HG02642 (cell line): ENCODE measurements at regions not wholly inside any gene's neighbourhood (a gene's known extent, or its start where the extent isn't known, plus 50 kb on each side); places are given as distances from the start of the nearest gene placed in this dataset.

ENCODE experiments used
- ATAC-seq: cut with Tn5 transposase; IDR thresholded peaks from one replicate; pipeline ENCODE4 v1.9.1; 2021; ENCODE audit warnings: mild to moderate bottlenecking; ENCODE audit not compliant: unreplicated experiment, poor library complexity

DNA sequence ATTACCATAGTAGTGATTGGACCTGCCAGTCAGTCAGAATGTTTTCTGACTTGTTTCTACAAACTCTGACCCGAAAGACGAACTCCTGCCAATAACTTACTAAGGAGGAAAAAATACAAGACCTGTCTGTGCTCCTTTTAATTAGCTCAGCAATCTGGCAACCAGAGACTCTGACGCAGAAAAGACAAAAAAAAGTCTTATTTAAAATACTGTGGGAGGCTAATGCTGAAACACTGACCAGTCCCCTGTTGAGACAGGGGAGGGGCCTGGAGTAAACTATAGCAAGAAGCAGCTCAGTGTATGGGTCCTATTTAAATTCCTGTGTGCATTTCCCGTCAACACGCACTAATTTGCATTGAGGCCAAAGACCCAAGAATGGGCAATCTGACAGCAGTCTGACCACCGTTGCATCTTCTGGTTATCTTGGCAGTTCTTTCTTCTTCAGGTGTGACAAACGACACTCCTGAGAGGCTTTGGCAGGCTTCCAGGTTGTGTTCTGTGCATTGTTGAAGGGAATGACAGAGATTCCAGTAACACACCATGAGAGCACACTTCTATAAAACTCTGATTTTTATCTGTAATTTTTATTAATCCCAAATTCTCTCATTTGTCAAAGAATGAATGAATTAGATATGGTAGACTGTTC lies 1114.3 kb downstream of the IGSF11 start:
- no peak for ATAC-seq

GRCh38 chr3:117921411-117921810 lies 1113.2 kb downstream of the IGSF11 start:
- ATAC-seq = no peak

- no peak for ATAC-seq
These were observed 1112.6 kb downstream of the IGSF11 start for GRCh38 chr3:117922039-117922438.

DNA sequence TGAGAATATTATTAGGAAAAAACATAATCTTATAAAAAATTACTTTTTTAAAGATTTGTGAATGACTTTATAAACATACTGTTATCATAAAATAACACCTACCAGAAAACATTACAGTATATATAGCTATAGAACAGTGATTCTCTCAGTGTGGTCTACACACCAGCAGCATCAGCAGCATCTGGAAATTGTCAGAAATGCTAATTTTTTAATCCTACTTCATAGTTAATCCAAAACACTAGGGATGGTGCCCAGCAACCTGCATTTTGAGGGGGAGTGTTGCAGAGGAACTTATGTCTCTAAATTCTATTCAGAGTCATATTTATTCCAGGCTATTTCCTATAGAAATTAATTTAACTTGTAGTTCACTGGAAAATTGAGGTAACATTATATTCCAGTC lies 1107.8 kb downstream of the IGSF11 start:
- no peak for ATAC-seq

DNA sequence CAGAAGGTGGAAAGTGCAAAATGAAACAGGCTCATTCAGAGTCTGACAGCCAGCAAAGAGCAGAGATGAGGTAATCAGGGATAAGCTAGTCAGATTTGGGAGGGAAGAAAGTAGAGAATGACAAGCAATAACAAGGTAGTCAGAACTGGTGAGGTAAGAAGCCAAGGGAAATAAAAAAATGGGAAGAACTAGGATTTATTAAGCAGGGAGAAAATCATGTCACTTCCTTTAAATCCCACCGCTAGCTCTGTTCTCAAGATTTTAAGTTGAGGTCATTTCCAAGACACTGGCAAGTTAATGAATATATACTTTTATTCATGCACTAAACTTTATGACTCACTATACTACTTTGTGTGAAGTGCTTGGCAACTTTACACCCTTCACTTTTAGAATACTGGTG lies 1106.8 kb downstream of the IGSF11 start:
- no peak for ATAC-seq

GRCh38 chr3:117928836-117929235 lies 1105.8 kb downstream of the IGSF11 start:
- ATAC-seq = no peak

DNA sequence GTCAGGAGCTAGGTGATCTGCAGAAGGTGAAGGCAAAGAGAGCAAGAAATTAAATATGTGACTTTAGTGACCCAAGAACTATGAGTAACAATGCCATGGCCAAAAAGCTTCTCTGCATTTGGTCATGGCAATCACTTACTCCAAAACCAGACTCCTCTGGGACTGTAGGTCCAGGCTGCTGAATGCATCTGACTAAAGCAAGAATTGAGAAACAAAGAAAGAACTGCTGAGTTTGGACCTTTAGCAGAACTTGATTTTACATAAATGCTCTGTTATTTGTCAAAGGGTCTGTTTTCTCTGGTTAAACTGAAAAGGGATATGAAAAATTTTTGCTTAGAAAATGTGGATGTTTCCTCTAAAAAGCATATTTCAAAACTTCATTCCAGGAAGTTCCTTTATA lies 1102.2 kb downstream of the IGSF11 start:
- ATAC-seq = no peak

DNA sequence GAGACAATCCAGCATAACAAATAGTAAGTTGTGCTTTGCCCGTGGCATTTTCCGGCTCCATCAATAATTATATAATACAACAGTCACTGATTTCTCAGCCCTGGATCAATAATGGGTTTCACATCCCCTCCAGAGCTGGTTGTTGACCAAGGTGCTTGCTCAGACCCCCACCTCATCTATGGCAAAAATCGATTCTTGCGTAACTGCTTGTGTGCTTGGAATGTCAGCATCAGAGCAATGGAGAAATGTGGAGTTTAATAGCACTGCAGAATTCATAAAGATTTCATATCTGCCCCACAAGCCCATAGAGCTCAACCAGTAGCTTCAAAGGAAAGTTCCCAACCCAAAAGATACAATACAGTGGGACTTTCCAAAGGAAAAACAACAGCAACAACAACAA lies 1098.5 kb downstream of the IGSF11 start:
- ATAC-seq = no peak

GRCh38 chr3:117938974-117939373 lies 1095.7 kb downstream of the IGSF11 start:
- ATAC-seq = no peak

DNA sequence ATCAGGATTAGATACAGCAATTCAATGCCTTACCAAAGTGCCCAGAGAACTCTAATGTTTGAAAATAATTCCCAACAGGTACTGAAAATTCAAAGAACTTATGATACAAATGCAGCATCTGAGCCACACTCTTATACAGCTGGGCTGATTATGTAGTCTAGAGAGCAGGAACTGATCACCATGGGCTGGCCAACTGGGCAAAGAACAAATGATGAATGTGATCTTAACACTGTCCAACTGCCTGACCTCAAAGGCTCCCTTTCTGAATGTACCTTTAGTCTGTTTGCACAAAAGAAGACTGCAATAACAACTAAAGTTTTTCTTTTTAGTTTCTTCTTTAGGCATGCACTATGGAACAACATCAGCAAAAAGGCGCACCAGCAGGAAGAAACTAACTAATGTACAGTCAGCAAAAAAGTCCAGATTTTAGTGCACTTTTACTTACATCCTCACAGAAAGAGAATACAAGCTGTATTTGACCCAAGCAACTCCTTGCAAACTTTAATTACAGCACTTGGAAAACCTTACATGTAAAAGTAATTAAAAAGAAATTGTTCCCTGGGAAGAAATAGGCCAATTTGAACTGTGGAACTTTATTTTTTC lies 1095.1 kb downstream of the IGSF11 start:
- no peak for ATAC-seq

- no peak for ATAC-seq
These were observed 1093.6 kb downstream of the IGSF11 start for GRCh38 chr3:117941015-117941414.

DNA sequence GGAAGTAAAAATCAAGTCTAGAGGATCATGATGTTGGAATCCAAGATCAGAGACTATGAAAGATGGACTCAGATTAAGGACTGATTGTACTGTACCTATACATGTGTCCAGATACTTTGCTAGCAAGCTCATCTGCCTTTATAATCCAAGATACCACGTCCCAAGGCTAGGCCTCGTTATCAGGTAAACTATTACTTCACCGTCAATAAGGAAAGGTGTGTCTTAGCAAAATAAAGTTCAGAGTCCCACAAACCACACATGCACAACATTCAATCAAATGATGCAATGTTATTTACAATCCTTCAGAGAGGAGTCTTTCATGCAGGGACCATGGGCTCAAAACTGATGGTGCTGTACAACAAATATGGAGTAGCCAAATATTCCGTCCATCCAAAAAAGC lies 1092.9 kb downstream of the IGSF11 start:
- ATAC-seq = no peak

GRCh38 chr3:117954131-117954530 lies 1080.5 kb downstream of the IGSF11 start:
- no peak for ATAC-seq

- no peak for ATAC-seq
These were observed 1079.5 kb downstream of the IGSF11 start for GRCh38 chr3:117955196-117955595.

- no peak for ATAC-seq
These were observed 1076.6 kb downstream of the IGSF11 start for GRCh38 chr3:117958027-117958426.

DNA sequence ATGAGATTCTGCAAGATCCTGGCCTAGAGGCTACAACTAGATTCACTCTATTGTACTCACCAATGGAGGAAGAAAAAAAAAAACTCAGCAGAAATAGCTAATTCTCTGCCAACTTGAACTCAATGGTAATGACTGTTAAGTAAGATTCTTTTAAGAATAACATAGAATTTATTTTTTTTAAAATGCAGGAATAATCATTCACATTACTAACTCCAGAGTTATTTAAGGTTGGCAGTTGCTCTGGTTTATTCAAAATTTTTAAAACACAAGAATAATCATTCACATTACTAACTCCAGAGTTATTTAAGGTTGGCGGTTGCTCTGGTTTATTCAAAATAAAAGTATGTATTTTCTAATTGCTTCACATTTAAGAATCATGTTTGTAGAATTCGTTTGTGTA lies 1071.9 kb downstream of the IGSF11 start:
- no peak for ATAC-seq

DNA sequence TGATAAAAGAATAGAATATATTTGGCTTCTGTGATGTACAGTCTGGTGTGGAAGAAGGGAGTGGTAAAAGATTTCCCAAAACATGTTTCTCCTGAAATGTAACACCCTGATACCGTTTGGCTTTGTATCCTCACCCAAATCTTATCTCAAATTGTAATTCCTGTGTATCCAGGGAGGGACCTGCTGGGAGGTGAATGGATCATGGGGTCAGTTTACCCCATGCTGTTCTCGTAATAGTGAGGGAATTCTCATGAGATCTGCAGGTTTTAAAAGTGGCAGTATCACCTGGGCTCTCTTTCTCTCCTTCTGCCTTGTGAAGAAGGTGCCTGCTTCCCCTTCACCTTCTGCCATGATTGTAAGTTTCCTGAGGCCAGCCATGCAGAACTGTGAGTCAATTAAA lies 1070.8 kb downstream of the IGSF11 start:
- no peak for ATAC-seq

DNA sequence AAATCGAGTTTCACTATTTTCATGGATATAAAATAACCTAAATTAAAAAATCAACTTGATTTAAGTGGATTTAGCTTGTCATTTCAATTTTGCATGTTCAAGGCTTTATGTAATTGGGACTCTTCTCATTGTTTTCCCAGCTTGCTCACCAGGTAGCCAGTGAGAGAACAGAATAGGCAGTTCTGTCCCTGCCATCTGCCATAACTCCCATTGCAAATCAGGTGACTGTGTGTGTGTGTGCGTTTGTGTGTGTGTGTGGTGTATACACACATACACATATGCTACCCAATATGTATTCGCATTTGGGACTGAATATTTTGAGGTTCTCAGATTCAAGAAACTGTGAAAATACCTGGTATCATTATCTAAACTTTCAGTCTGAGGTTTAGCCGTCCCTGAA lies 1069.8 kb downstream of the IGSF11 start:
- no peak for ATAC-seq

- ATAC-seq = no peak
These were observed 1057.0 kb downstream of the IGSF11 start for GRCh38 chr3:117977504-117978228.

GRCh38 chr3:117979466-117979865 lies 1055.2 kb downstream of the IGSF11 start:
- ATAC-seq = no peak

DNA sequence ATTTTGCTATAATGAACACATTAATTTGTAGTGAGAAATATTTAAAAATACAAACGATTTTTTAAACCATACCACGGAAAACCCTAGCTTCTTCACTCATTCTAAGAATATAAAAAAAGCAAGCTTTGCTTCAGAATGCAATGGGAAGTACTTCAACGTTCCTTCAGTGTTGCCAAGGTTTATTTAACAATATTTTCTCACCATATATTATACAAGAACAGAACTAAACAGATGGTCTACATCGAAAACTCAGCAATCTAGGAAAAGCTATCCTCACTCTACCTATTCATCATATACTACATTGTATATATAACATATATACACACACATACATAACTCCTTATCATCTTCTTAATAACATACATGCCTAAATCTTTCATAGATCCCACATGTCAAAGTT lies 1047.4 kb downstream of the IGSF11 start:
- no peak for ATAC-seq

GRCh38 chr3:117989982-117990381 lies 1044.7 kb downstream of the IGSF11 start:
- ATAC-seq = no peak
